SK-N-SH (cell line): ENCODE measurements at regions not wholly inside any gene's neighbourhood (a gene's known extent, or its start where the extent isn't known, plus 50 kb on each side); places are given as distances from the start of the nearest gene placed in this dataset.

ENCODE experiments used
- EZH2phosphoT487 ChIP-seq: fragments of 200-600 bp; sonication (generic); IDR thresholded peaks from 2 replicates; pipeline ENCODE4 v1.6.1; 2017; ENCODE audit warnings: low read depth, mixed run types, mild to moderate bottlenecking, antibody characterized with exemption, moderate library complexity, borderline replicate concordance
- TAF1 ChIP-seq: IDR thresholded peaks from 2 replicates; pipeline ENCODE4 v1.6.1; 2012; ENCODE audit warnings: low read depth, mild to moderate bottlenecking, low read length, moderate library complexity, borderline replicate concordance
- TCF12 ChIP-seq: IDR thresholded peaks from 2 replicates; pipeline ENCODE4 v1.4.0; 2012
- TF ChIP-seq, protein P1 (sequence below): IDR thresholded peaks from 2 replicates; pipeline ENCODE4 v1.4.0; 2012; ENCODE audit warnings: low read depth

DNA sequence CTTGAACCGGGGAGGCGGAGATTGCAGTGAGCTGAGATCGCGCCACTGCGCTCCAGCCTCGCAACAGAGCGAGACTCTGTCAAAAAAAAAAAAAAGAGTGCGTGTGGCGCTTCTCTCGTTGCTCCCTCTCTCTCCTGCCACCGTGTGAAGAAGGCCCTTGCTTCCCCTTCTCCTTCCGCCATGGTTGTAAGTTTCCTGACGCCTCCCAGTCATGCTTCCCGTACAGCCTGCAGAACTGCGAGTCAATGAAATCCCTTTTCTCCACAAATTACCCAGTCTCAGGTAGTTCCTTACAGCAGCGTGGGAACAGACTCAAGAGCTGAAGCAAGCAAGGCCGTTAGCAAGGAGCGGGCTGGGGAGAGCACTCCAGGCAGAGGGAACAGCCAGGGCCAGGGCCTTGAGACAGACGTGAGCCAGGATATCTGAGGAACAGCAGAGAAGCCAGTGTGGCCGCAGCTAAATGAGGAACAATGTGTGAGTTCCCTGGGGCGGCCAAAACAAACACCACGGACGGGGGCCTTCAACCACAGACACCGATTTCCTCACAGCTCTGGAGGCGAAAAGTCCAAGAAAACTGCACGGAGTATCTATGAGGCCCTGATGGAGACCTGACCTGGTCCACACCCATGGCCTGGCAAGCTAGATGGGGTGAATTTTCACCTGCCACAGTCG lies 54.2 kb upstream of the ETS2 start:
- TF ChIP-seq, protein P1, sequence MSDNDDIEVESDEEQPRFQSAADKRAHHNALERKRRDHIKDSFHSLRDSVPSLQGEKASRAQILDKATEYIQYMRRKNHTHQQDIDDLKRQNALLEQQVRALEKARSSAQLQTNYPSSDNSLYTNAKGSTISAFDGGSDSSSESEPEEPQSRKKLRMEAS = no peak
- TF ChIP-seq EZH2phosphoT487 (no peak), TAF1 (no peak), TCF12 (no peak)
